ENCODE measurements at regions not wholly inside any gene's neighbourhood (a gene's known extent, or its start where the extent isn't known, plus 50 kb on each side); places are given as distances from the start of the nearest gene placed in this dataset.

DNA sequence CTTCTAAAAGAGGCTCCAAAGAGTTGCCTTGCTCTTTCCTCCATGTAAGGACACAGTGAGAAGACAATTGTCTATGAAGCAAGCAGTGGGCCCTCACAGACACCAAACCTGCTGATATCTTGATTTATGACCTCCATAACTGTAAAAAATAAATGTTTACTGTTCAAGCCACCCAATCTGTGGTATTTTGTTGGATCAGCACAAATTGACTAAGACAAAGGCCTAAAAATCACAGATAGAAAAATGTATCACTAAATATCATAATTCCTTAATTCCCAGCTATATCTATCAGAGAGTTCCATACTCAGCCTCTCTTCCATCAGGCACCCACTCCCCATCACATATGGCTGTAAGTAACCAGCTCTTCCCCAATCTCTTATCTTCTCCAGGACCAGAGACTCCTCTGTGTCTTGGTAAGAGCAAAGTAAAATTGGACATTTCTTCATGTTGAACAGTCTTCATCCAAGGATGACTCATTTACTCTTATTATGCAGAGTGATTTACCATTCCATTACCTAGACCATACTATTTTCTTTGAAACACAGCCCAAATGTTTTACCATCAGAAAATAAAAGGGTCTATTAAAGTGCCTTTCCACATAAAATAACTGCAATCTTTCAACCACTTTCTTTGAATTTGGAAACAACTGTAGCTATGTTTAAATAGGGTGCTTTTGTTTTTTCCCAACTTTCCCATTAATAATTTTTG lies 503.6 kb downstream of the MRPL39 start:
- TF ChIP-seq, protein P1, sequence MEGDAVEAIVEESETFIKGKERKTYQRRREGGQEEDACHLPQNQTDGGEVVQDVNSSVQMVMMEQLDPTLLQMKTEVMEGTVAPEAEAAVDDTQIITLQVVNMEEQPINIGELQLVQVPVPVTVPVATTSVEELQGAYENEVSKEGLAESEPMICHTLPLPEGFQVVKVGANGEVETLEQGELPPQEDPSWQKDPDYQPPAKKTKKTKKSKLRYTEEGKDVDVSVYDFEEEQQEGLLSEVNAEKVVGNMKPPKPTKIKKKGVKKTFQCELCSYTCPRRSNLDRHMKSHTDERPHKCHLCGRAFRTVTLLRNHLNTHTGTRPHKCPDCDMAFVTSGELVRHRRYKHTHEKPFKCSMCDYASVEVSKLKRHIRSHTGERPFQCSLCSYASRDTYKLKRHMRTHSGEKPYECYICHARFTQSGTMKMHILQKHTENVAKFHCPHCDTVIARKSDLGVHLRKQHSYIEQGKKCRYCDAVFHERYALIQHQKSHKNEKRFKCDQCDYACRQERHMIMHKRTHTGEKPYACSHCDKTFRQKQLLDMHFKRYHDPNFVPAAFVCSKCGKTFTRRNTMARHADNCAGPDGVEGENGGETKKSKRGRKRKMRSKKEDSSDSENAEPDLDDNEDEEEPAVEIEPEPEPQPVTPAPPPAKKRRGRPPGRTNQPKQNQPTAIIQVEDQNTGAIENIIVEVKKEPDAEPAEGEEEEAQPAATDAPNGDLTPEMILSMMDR (IDR thresholded peaks at IDR 0.05) = no peak
- TF ChIP-seq POLR2A (IDR thresholded peaks at IDR 0.05) = no peak
